WTC11 (cell line): ENCODE measurements at regions not wholly inside any gene's neighbourhood (a gene's known extent, or its start where the extent isn't known, plus 50 kb on each side); places are given as distances from the start of the nearest gene placed in this dataset.
"Not testable (repeated sequence)": the region's sequence is repeated elsewhere in the genome, so short reads cannot be mapped to it uniquely, and the experiment has no call there.

Experiments used
- ATAC-seq: fragments of 200-7000 bp; cut with Tn5 transposase; 2 replicates; pipeline ENCODE4 v1.10.0; 2021; ENCODE audit warnings: mild to moderate bottlenecking, moderate library complexity
- CTCF ChIA-PET: fragments of 300-600 bp; sonication (Branson Sonifier 250); formaldehyde crosslinking; loops from one replicate; lab custom pipeline; 2021; ENCODE audit warnings: antibody characterized with exemption; lab: Charles Lee
- POLR2A ChIA-PET: fragments of 350-600 bp; sonication (Branson Sonifier 250); formaldehyde crosslinking; loops from one replicate; lab custom pipeline; 2021; ENCODE audit warnings: antibody characterized with exemption; lab: Charles Lee
- DNase-seq: peaks from one replicate; pipeline ENCODE4 v3.0.0; 2021; ENCODE audit warnings: low spot score
- H3K27ac Mint-ChIP-seq: 2 replicates; pipeline ENCODE4 v1.8.0; 2021; ENCODE audit warnings: mixed read lengths
- H3K27me3 Mint-ChIP-seq: 2 replicates; pipeline ENCODE4 v1.8.0; 2021; ENCODE audit warnings: low read depth, mild to moderate bottlenecking, moderate library complexity, mixed read lengths
- H3K36me3 Mint-ChIP-seq: 2 replicates; pipeline ENCODE4 v1.8.0; 2021; ENCODE audit warnings: mixed read lengths
- H3K4me1 Mint-ChIP-seq: 2 replicates; pipeline ENCODE4 v1.8.0; 2022; ENCODE audit warnings: mixed read lengths
- H3K4me3 Mint-ChIP-seq: 2 replicates; pipeline ENCODE4 v1.8.0; 2021; ENCODE audit warnings: mild to moderate bottlenecking, moderate library complexity, mixed read lengths
- H3K9me3 Mint-ChIP-seq: 2 replicates; pipeline ENCODE4 v1.8.0; 2021; ENCODE audit warnings: mixed read lengths
- ELF4 ChIP-seq: sonication (generic); formaldehyde crosslinking; IDR thresholded peaks from 2 replicates; pipeline ENCODE4 v1.8.1; 2022; ENCODE audit warnings: low read depth, mild to moderate bottlenecking, moderate library complexity, missing genetic modification reagents
- EMX1 ChIP-seq: fragments of 250-450 bp; sonication (Bioruptor Pico); IDR thresholded peaks from 2 replicates; pipeline ENCODE4 v1.8.0; 2021; ENCODE audit warnings: mild to moderate bottlenecking
- FOXK1 ChIP-seq: sonication (generic); formaldehyde crosslinking; IDR thresholded peaks from 2 replicates; pipeline ENCODE4 v1.8.0; 2022; ENCODE audit warnings: mild to moderate bottlenecking, moderate library complexity, missing genetic modification reagents
- GRHL2 ChIP-seq: fragments of 250-450 bp; sonication (Bioruptor Pico); IDR thresholded peaks from 2 replicates; pipeline ENCODE4 v1.8.0; 2022; ENCODE audit warnings: mild to moderate bottlenecking, moderate library complexity; ENCODE audit not compliant: insufficient replicate concordance, severe bottlenecking
- MYBL2 ChIP-seq: sonication (generic); formaldehyde crosslinking; IDR thresholded peaks from 2 replicates; pipeline ENCODE4 v1.8.1; 2023; ENCODE audit warnings: mild to moderate bottlenecking, moderate library complexity, missing genetic modification reagents
- NFE2L1 ChIP-seq: sonication (generic); formaldehyde crosslinking; IDR thresholded peaks from 2 replicates; pipeline ENCODE4 v1.8.1; 2023; ENCODE audit warnings: missing genetic modification reagents
- NFYB ChIP-seq: sonication (generic); formaldehyde crosslinking; conservative IDR thresholded peaks from 2 replicates; pipeline ENCODE4 v1.8.0; 2022; ENCODE audit warnings: low read depth, missing genetic modification reagents
- NR3C1 ChIP-seq: sonication (generic); formaldehyde crosslinking; conservative IDR thresholded peaks from 2 replicates; pipeline ENCODE4 v1.8.1; 2023; ENCODE audit warnings: low read depth, mild to moderate bottlenecking, missing genetic modification reagents
- OVOL2 ChIP-seq: fragments of 250-450 bp; sonication (Bioruptor Pico); IDR thresholded peaks from 2 replicates; pipeline ENCODE4 v1.9.0; 2021; ENCODE audit warnings: mild to moderate bottlenecking, borderline replicate concordance
- RORB ChIP-seq: fragments of 250-450 bp; sonication (Bioruptor Pico); IDR thresholded peaks from 2 replicates; pipeline ENCODE4 v1.9.0; 2021; ENCODE audit warnings: mild to moderate bottlenecking
- SOX15 ChIP-seq: fragments of 250-450 bp; sonication (Bioruptor Pico); IDR thresholded peaks from 2 replicates; pipeline ENCODE4 v1.9.0; 2021; ENCODE audit warnings: mild to moderate bottlenecking
- TEAD1 ChIP-seq: sonication (generic); formaldehyde crosslinking; IDR thresholded peaks from 2 replicates; pipeline ENCODE4 v1.8.0; 2022; ENCODE audit warnings: mild to moderate bottlenecking, missing genetic modification reagents
- ZNF671 ChIP-seq: fragments of 250-450 bp; sonication (Bioruptor Pico); IDR thresholded peaks from 2 replicates; pipeline ENCODE4 v1.8.0; 2021; ENCODE audit warnings: mild to moderate bottlenecking
- TF ChIP-seq, protein P1 (sequence below): sonication (generic); formaldehyde crosslinking; conservative IDR thresholded peaks from 2 replicates; pipeline ENCODE4 v1.8.1; 2022; ENCODE audit warnings: mild to moderate bottlenecking, missing genetic modification reagents
- TF ChIP-seq, protein P2 (sequence below): fragments of 250-450 bp; sonication (Bioruptor Pico); conservative IDR thresholded peaks from 2 replicates; pipeline ENCODE4 v1.9.0; 2021; ENCODE audit warnings: mild to moderate bottlenecking
- TF ChIP-seq, protein P3 (sequence below): fragments of 250-450 bp; sonication (Bioruptor Pico); IDR thresholded peaks from 2 replicates; pipeline ENCODE4 v2.1.2; 2022; ENCODE audit warnings: mild to moderate bottlenecking, moderate library complexity
- TF ChIP-seq, protein P4 (sequence below): sonication (generic); formaldehyde crosslinking; IDR thresholded peaks from 2 replicates; pipeline ENCODE4 v1.8.0; 2022; ENCODE audit warnings: mild to moderate bottlenecking, missing genetic modification reagents
- TF ChIP-seq, protein P5 (sequence below): sonication (generic); formaldehyde crosslinking; IDR thresholded peaks from 2 replicates; pipeline ENCODE4 v1.8.0; 2022; ENCODE audit warnings: mild to moderate bottlenecking, missing genetic modification reagents

DNA sequence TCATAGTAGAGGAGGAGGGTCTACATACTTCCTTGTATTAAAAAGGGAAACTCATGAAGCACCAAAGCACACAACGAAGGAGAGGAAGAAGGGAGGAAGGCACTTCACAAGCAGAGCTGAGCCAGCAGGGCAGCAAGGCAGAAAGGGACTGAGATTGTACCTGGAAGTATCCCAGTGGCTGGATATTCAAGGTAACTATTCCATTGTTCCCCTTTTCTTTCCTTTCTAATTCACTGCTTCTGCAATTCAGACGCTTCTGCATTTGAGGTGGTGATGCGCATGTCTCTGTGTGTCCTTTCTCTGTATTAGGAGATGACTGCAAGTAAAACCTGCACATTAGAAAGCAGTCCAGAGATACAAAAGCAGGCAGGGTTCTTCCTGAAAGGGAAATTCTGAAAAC, 54.9 kb downstream of the UBQLN2 start:
- Mint-ChIP-seq H3K4me3 (peak overlapping the region; percentile 60), H3K27me3 (peaks cover 4% of the 10 kb centered on the region; the same call in 1 of the 2 replicates), H3K27ac (peak overlapping the region; percentile 92), H3K4me1 (peaks cover 21% of the 10 kb centered on the region), H3K9me3 (peaks cover 9% of the 10 kb centered on the region), H3K36me3 (peaks cover 3% of the 10 kb centered on the region; the same call in 1 of the 2 replicates)
- CTCF ChIA-PET: no interaction called here
- POLR2A ChIA-PET: no interaction called here
- TF ChIP-seq, protein P1, sequence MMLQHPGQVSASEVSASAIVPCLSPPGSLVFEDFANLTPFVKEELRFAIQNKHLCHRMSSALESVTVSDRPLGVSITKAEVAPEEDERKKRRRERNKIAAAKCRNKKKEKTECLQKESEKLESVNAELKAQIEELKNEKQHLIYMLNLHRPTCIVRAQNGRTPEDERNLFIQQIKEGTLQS (CRISPR knock-in tag): no peak
- no peak for TF ChIP-seq OVOL2 (CRISPR knock-in tag)
- no peak for TF ChIP-seq TEAD1 (CRISPR knock-in tag)
- TF ChIP-seq RORB (CRISPR knock-in tag): no peak
- TF ChIP-seq GRHL2 (CRISPR knock-in tag): no peak
- no peak for TF ChIP-seq NFYB (CRISPR knock-in tag)
- DNase-seq (no peak), ATAC-seq (peak; percentile 53; the same call in 1 of the 2 replicates)

DNA sequence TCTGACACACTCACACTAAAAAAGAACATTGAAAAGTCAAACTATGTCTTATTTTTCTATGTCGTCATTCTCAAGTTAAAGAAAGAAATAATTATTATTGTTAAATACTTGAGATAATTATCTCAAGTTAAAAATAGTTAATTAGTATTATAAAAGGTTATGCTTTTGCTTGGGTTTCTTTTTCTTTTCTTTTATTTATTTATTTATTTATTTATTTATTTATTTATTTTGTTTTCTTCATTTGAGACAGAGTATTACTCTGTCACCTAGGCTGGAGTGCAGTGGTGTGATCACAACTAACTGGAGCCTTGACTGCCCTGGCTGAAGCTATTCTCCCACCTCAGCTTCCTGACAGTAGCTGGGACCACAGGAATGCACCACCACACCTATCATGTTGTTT, 59.9 kb downstream of the UBQLN2 start:
- ChIA-PET CTCF (no interaction called here), POLR2A (no interaction called here)
- TF ChIP-seq FOXK1 (CRISPR knock-in tag) (no peak), ELF4 (CRISPR knock-in tag) (no peak), NFE2L1 (CRISPR knock-in tag) (no peak), NR3C1 (CRISPR knock-in tag) (no peak), MYBL2 (CRISPR knock-in tag) (no peak), OVOL2 (CRISPR knock-in tag) (no peak), EMX1 (CRISPR knock-in tag) (no peak), SOX15 (CRISPR knock-in tag) (no peak), ZNF671 (CRISPR knock-in tag) (no peak)
- TF ChIP-seq, protein P2, sequence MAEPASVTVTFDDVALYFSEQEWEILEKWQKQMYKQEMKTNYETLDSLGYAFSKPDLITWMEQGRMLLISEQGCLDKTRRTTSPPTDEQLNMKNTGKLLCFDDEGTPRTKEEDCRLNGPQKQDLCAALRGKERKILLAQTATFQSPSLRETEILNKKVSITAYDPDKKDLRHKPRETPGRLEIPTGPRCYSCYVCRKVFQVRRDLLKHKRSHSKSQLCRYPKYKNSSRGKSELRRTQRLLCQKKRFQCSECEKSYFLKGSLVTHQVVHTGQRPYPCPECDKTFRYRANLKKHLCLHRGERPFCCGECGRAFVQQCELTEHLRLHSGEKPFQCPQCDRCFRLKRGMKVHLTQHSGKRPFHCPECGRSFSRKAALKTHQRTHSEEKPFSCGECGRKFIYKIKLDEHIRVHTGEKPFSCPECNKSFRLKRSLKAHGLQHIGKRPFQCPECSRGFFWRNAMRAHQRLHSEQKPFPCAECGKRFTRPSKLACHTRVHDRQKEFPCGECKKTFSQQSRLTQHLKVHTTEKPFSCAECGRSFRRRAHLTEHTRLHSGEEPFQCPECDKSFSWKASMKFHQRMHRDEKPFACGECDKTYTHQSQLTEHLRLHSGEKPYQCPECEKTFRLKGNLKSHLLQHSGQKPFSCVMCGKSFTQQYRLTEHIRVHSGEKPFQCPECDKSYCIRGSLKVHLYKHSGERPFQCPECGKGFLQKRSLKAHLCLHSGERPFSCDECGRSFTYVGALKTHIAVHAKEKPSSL (CRISPR knock-in tag): no peak
- TF ChIP-seq, protein P3, sequence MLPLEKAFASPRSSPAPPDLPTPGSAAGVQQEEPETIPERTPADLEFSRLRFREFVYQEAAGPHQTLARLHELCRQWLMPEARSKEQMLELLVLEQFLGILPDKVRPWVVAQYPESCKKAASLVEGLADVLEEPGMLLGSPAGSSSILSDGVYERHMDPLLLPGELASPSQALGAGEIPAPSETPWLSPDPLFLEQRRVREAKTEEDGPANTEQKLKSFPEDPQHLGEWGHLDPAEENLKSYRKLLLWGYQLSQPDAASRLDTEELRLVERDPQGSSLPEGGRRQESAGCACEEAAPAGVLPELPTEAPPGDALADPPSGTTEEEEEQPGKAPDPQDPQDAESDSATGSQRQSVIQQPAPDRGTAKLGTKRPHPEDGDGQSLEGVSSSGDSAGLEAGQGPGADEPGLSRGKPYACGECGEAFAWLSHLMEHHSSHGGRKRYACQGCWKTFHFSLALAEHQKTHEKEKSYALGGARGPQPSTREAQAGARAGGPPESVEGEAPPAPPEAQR (CRISPR knock-in tag): no peak
- TF ChIP-seq, protein P4, sequence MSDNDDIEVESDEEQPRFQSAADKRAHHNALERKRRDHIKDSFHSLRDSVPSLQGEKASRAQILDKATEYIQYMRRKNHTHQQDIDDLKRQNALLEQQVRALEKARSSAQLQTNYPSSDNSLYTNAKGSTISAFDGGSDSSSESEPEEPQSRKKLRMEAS (CRISPR knock-in tag): no peak
- TF ChIP-seq, protein P5, sequence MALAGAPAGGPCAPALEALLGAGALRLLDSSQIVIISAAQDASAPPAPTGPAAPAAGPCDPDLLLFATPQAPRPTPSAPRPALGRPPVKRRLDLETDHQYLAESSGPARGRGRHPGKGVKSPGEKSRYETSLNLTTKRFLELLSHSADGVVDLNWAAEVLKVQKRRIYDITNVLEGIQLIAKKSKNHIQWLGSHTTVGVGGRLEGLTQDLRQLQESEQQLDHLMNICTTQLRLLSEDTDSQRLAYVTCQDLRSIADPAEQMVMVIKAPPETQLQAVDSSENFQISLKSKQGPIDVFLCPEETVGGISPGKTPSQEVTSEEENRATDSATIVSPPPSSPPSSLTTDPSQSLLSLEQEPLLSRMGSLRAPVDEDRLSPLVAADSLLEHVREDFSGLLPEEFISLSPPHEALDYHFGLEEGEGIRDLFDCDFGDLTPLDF: no peak
- Mint-ChIP-seq H3K36me3 (peaks cover 12% of the 10 kb centered on the region), H3K4me1 (peaks cover 14% of the 10 kb centered on the region), H3K9me3 (peaks cover 14% of the 10 kb centered on the region), H3K27ac (no peak overlapping the region), H3K27me3 (no peaks in the 10 kb centered on the region), H3K4me3 (no peak overlapping the region)
- ATAC-seq: no peak
- DNase-seq: no peak

DNA sequence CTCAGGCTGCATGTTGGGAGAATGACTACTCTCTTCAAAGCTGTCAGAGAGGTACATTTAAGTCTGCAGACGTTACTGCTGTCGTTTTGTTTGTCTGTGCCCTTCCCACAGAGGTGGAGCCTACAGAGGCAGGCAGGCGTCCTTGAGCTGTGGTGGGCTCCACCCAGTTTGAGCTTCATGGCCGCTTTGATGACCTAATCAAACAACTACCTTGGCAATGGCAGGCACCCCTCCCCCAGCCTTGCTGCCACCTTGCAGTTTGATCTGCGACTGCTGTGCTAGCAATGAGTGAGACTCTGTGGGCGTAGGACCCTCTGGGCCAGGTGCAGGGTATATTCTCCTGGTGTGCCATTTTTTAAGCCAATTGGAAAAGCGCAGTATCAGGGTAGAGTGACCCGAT, 71.6 kb downstream of the UBQLN2 start:
- peaks cover 36% of the 10 kb centered on the region for H3K9me3 Mint-ChIP-seq
- CTCF ChIA-PET, H3K27me3 Mint-ChIP-seq, POLR2A ChIA-PET, H3K27ac Mint-ChIP-seq, H3K4me1 Mint-ChIP-seq, H3K4me3 Mint-ChIP-seq, ATAC-seq, DNase-seq: not testable (repeated sequence)
- peaks cover 12% of the 10 kb centered on the region for H3K36me3 Mint-ChIP-seq
